Liver (tissue), 8 donors: ENCODE measurements at regions not wholly inside any gene's neighbourhood (a gene's known extent, or its start where the extent isn't known, plus 50 kb on each side); places are given as distances from the start of the nearest gene placed in this dataset.

Experiments
- DNase-seq: peaks from one replicate; pipeline ENCODE4 v3.0.0-alpha.2; 2017; ENCODE audit warnings: low spot score
- H3K27ac ChIP-seq, 2 donors: one replicate each; pipeline ENCODE4 v1.7.0; 2013; ENCODE audit warnings: inconsistent platforms in 2 of 2, low read length in 2 of 2, control low read depth in 1 of 2, low read depth in 1 of 2, mild to moderate bottlenecking in 1 of 2
- H3K27me3 ChIP-seq, 4 donors: one replicate each; pipeline versions ENCODE4 v1.6.1 to v1.7.0; 2013; ENCODE audit warnings: low read length in 3 of 4, inconsistent platforms in 1 of 4, mild to moderate bottlenecking in 1 of 4, moderate library complexity in 1 of 4; ENCODE audit not compliant: control insufficient read depth in 4 of 4, insufficient read depth in 4 of 4
- H3K36me3 ChIP-seq, 4 donors: one replicate each; pipeline versions ENCODE4 v1.6.1 to v1.7.0; 2013; ENCODE audit warnings: low read length in 3 of 4, mild to moderate bottlenecking in 3 of 4, low read depth in 1 of 4, moderate library complexity in 1 of 4; ENCODE audit not compliant: control insufficient read depth in 4 of 4, insufficient read depth in 3 of 4
- H3K4me1 ChIP-seq, 4 donors: one replicate each; pipeline versions ENCODE4 v1.6.1 to v1.7.0; 2013; ENCODE audit warnings: low read length in 3 of 4, mild to moderate bottlenecking in 3 of 4, moderate library complexity in 1 of 4; ENCODE audit not compliant: control insufficient read depth in 4 of 4, insufficient read depth in 4 of 4
- H3K4me3 ChIP-seq, 3 donors: one replicate each; pipeline versions ENCODE4 v1.6.1 to v1.7.0; 2013; ENCODE audit warnings: low read length in 3 of 3, control low read depth in 1 of 3, low read depth in 1 of 3, mild to moderate bottlenecking in 1 of 3
- H3K9ac ChIP-seq, 2 donors: one replicate each; pipeline ENCODE4 v1.7.0; 2013; ENCODE audit warnings: low read length in 2 of 2, mild to moderate bottlenecking in 2 of 2, moderate library complexity in 2 of 2, control low read depth in 1 of 2, low read depth in 1 of 2
- H3K9me3 ChIP-seq, 4 donors: one replicate each; pipeline versions ENCODE4 v1.6.1 to v1.7.0; 2013; ENCODE audit warnings: low read length in 3 of 4; ENCODE audit not compliant: control insufficient read depth in 4 of 4
- EGR1 ChIP-seq, 2 donors: IDR thresholded peaks; 2 replicates each; pipeline ENCODE4 v1.6.1; 2016 to 2018; ENCODE audit warnings: antibody characterized with exemption in 2 of 2, low read depth in 2 of 2
- FOXA1 ChIP-seq: IDR thresholded peaks from 2 replicates; pipeline ENCODE4 v1.6.1; 2016; ENCODE audit warnings: antibody characterized with exemption
- FOXA2 ChIP-seq: IDR thresholded peaks from 2 replicates; pipeline ENCODE4 v1.6.1; 2016; ENCODE audit warnings: antibody characterized with exemption
- GABPA ChIP-seq, 2 donors: IDR thresholded peaks in 1 of 2; conservative IDR thresholded peaks in 1 of 2; 2 replicates each; pipeline ENCODE4 v1.6.1; 2016; ENCODE audit warnings: antibody characterized with exemption in 2 of 2, mild to moderate bottlenecking in 1 of 2, moderate library complexity in 1 of 2
- HNF4A ChIP-seq, 2 donors: conservative IDR thresholded peaks; 2 replicates each; pipeline ENCODE4 v1.6.1; 2016; ENCODE audit warnings: antibody characterized with exemption in 2 of 2, mild to moderate bottlenecking in 2 of 2
- HNF4G ChIP-seq: IDR thresholded peaks from 2 replicates; pipeline ENCODE4 v1.6.1; 2016; ENCODE audit warnings: antibody characterized with exemption
- JUND ChIP-seq, 2 donors: IDR thresholded peaks; 2 replicates each; pipeline ENCODE4 v1.6.1; 2016; ENCODE audit warnings: antibody characterized with exemption in 2 of 2
- NR2F2 ChIP-seq: IDR thresholded peaks from 2 replicates; pipeline ENCODE4 v1.6.1; 2016; ENCODE audit warnings: antibody characterized with exemption
- RAD21 ChIP-seq, 2 donors: IDR thresholded peaks; 2 replicates each; pipeline ENCODE4 v1.6.1; 2016; ENCODE audit warnings: antibody characterized with exemption in 2 of 2, mild to moderate bottlenecking in 2 of 2
- RXRA ChIP-seq, 2 donors: IDR thresholded peaks; 2 replicates each; pipeline ENCODE4 v1.6.1; 2017 to 2018; ENCODE audit warnings: antibody characterized with exemption in 2 of 2, mild to moderate bottlenecking in 1 of 2
- SP1 ChIP-seq: IDR thresholded peaks from 2 replicates; pipeline ENCODE4 v1.6.1; 2018; ENCODE audit warnings: antibody characterized with exemption, mild to moderate bottlenecking
- TAF1 ChIP-seq: conservative IDR thresholded peaks from 2 replicates; pipeline ENCODE4 v1.6.1; 2016; ENCODE audit warnings: antibody characterized with exemption, mild to moderate bottlenecking
- YY1 ChIP-seq: IDR thresholded peaks from 2 replicates; pipeline ENCODE4 v1.6.1; 2016; ENCODE audit warnings: antibody characterized with exemption, mild to moderate bottlenecking
- WGBS: extraction: QIAGEN DNeasy Blood & Tissue Kit; methylation state at CpG from one replicate; pipeline ENCODE4 v1.1.7; 2013; 5-methylcytosine and 5-hydroxymethylcytosine counted together
- TF ChIP-seq, protein P1 (sequence below): IDR thresholded peaks from 2 replicates; pipeline ENCODE4 v1.6.1; 2016; ENCODE audit warnings: antibody characterized with exemption
- TF ChIP-seq, protein P2 (sequence below): fragments of 150-350 bp; IDR thresholded peaks from 2 replicates; pipeline ENCODE4 v1.5.1; 2017; ENCODE audit warnings: improper control_type of control experiment, low read depth, low read length; ENCODE audit not compliant: missing input control
- TF ChIP-seq, protein P3 (sequence below): IDR thresholded peaks from 2 replicates; pipeline ENCODE4 v1.6.1; 2016; ENCODE audit warnings: antibody characterized with exemption
- TF ChIP-seq, protein P4 (sequence below): IDR thresholded peaks from 2 replicates; pipeline ENCODE4 v1.6.1; 2016; ENCODE audit warnings: antibody characterized with exemption
- TF ChIP-seq, protein P5 (sequence below): IDR thresholded peaks from 2 replicates; pipeline ENCODE4 v1.6.1; 2016; ENCODE audit warnings: antibody characterized with exemption, mild to moderate bottlenecking
- donor health status: healthy.
- donor health status: healthy.
- donor health status: healthy.
- donor health status: healthy.
- donor health status: healthy.

DNA sequence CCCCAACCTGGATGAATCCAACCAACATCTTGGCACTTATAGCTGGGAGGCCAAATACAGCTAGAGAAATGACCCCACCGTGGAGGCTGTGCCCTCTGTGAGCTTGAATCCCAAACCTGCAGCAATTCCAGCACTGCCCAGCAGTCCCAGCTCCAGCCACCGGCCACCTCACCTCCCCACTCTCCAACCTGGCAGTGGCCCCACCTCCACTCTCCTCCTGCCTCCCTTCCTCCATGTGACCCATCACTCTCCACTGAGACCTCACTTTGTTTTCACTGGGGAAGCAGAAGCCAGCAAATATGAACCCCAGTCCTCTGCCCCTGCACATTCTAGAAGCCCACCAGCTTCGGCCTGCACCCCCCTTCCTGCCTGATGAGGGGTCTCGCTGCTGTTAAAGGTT, 79.7 kb upstream of the LINGO1 start:
- WGBS, result 35% methylated on average over 4 of the region's 4 CpGs
- Histone ChIP-seq H3K9me3 (no peaks in the 10 kb centered on the region), H3K4me3 (no peak overlapping the region), H3K4me1 (no peaks in the 10 kb centered on the region), H3K36me3 (no peaks in the 10 kb centered on the region), H3K27me3 (no peaks in the 10 kb centered on the region), H3K9ac (no peak overlapping the region), H3K27ac (no peak overlapping the region)
- no peak for DNase-seq
- TF ChIP-seq, protein P1, sequence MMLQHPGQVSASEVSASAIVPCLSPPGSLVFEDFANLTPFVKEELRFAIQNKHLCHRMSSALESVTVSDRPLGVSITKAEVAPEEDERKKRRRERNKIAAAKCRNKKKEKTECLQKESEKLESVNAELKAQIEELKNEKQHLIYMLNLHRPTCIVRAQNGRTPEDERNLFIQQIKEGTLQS, result no peak
- no peak for TF ChIP-seq HNF4A (conservative IDR thresholded peaks at IDR 0.05)
- no peak for TF ChIP-seq SP1
- TF ChIP-seq HNF4G, result no peak
- TF ChIP-seq NR2F2, result no peak
- TF ChIP-seq, protein P2, sequence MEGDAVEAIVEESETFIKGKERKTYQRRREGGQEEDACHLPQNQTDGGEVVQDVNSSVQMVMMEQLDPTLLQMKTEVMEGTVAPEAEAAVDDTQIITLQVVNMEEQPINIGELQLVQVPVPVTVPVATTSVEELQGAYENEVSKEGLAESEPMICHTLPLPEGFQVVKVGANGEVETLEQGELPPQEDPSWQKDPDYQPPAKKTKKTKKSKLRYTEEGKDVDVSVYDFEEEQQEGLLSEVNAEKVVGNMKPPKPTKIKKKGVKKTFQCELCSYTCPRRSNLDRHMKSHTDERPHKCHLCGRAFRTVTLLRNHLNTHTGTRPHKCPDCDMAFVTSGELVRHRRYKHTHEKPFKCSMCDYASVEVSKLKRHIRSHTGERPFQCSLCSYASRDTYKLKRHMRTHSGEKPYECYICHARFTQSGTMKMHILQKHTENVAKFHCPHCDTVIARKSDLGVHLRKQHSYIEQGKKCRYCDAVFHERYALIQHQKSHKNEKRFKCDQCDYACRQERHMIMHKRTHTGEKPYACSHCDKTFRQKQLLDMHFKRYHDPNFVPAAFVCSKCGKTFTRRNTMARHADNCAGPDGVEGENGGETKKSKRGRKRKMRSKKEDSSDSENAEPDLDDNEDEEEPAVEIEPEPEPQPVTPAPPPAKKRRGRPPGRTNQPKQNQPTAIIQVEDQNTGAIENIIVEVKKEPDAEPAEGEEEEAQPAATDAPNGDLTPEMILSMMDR, result no peak
- TF ChIP-seq, protein P3, sequence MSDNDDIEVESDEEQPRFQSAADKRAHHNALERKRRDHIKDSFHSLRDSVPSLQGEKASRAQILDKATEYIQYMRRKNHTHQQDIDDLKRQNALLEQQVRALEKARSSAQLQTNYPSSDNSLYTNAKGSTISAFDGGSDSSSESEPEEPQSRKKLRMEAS, result no peak
- no peak for TF ChIP-seq GABPA (IDR thresholded peaks at IDR 0.05 in 1 of 2, conservative IDR thresholded peaks at IDR 0.05 in 1 of 2)
- TF ChIP-seq FOXA1, result no peak
- no peak for TF ChIP-seq RXRA (IDR thresholded peaks at IDR 0.05)
- TF ChIP-seq EGR1 (IDR thresholded peaks at IDR 0.05; ENCODE audit: low read depth in 2 of 2), result no peak
- TF ChIP-seq RAD21 (IDR thresholded peaks at IDR 0.05), result no peak

DNA sequence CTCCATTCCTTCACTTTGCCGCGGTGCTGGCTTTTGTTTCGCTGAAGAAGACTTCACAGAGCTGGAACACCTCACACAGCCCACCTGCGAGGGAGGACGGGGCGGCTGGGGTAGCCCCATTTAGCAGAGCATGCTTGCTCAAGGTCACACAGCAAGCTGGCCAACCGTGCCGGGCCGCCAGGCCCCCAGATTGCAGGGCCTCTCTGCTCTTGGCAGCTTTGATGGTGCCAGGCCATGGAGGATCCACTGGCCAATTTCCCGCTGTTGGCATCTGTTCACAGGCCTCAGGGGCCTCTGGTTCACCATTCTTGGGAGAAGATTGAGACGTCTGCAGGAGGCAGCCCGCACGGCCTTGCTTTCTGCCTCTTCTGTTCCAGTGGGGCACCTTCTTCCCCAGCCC, 77.9 kb upstream of the LINGO1 start:
- H3K9me3 ChIP-seq, result no peaks in the 10 kb centered on the region
- no peak overlapping the region for H3K27ac ChIP-seq
- no peaks in the 10 kb centered on the region for H3K4me1 ChIP-seq
- no peaks in the 10 kb centered on the region for H3K27me3 ChIP-seq
- no peak overlapping the region for H3K9ac ChIP-seq
- 89% methylated on average over 13 of the region's 13 CpGs for WGBS
- TF ChIP-seq HNF4G, result no peak
- TF ChIP-seq, protein P1, result no peak
- TF ChIP-seq SP1, result no peak
- TF ChIP-seq EGR1 (IDR thresholded peaks at IDR 0.05; ENCODE audit: low read depth in 2 of 2), result no peak
- TF ChIP-seq TAF1, result no peak
- TF ChIP-seq FOXA2, result no peak
- TF ChIP-seq RXRA (IDR thresholded peaks at IDR 0.05), result no peak
- no peak for TF ChIP-seq FOXA1
- no peak for TF ChIP-seq HNF4A (conservative IDR thresholded peaks at IDR 0.05)
- TF ChIP-seq, protein P4, sequence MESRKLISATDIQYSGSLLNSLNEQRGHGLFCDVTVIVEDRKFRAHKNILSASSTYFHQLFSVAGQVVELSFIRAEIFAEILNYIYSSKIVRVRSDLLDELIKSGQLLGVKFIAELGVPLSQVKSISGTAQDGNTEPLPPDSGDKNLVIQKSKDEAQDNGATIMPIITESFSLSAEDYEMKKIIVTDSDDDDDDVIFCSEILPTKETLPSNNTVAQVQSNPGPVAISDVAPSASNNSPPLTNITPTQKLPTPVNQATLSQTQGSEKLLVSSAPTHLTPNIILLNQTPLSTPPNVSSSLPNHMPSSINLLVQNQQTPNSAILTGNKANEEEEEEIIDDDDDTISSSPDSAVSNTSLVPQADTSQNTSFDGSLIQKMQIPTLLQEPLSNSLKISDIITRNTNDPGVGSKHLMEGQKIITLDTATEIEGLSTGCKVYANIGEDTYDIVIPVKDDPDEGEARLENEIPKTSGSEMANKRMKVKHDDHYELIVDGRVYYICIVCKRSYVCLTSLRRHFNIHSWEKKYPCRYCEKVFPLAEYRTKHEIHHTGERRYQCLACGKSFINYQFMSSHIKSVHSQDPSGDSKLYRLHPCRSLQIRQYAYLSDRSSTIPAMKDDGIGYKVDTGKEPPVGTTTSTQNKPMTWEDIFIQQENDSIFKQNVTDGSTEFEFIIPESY, result no peak
- TF ChIP-seq, protein P2, result no peak
- TF ChIP-seq GABPA (IDR thresholded peaks at IDR 0.05 in 1 of 2, conservative IDR thresholded peaks at IDR 0.05 in 1 of 2), result no peak
- no peak for TF ChIP-seq JUND (IDR thresholded peaks at IDR 0.05)
- TF ChIP-seq, protein P3, result no peak
- TF ChIP-seq, protein P5, sequence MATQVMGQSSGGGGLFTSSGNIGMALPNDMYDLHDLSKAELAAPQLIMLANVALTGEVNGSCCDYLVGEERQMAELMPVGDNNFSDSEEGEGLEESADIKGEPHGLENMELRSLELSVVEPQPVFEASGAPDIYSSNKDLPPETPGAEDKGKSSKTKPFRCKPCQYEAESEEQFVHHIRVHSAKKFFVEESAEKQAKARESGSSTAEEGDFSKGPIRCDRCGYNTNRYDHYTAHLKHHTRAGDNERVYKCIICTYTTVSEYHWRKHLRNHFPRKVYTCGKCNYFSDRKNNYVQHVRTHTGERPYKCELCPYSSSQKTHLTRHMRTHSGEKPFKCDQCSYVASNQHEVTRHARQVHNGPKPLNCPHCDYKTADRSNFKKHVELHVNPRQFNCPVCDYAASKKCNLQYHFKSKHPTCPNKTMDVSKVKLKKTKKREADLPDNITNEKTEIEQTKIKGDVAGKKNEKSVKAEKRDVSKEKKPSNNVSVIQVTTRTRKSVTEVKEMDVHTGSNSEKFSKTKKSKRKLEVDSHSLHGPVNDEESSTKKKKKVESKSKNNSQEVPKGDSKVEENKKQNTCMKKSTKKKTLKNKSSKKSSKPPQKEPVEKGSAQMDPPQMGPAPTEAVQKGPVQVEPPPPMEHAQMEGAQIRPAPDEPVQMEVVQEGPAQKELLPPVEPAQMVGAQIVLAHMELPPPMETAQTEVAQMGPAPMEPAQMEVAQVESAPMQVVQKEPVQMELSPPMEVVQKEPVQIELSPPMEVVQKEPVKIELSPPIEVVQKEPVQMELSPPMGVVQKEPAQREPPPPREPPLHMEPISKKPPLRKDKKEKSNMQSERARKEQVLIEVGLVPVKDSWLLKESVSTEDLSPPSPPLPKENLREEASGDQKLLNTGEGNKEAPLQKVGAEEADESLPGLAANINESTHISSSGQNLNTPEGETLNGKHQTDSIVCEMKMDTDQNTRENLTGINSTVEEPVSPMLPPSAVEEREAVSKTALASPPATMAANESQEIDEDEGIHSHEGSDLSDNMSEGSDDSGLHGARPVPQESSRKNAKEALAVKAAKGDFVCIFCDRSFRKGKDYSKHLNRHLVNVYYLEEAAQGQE, result no peak
- no peak for TF ChIP-seq RAD21 (IDR thresholded peaks at IDR 0.05)
- TF ChIP-seq YY1, result no peak
- no peak for TF ChIP-seq NR2F2
- H3K36me3 ChIP-seq, result no peaks in the 10 kb centered on the region
- H3K4me3 ChIP-seq, result no peak overlapping the region
- DNase-seq, result no peak
